Epithelial cell of proximal tubule (primary cell): ENCODE measurements at regions not wholly inside any gene's neighbourhood (a gene's known extent, or its start where the extent isn't known, plus 50 kb on each side); places are given as distances from the start of the nearest gene placed in this dataset.
"Not testable (repeated sequence)": the region's sequence is repeated elsewhere in the genome, so short reads cannot be mapped to it uniquely, and the experiment has no call there.

ENCODE experiments used
- DNase-seq: peaks from one replicate; pipeline ENCODE4 v3.0.0-alpha.2; 2011; ENCODE audit warnings: low read depth
- H3K4me3 ChIP-seq: 2 replicates; pipeline ENCODE4 v1.5.1; 2011; ENCODE audit warnings: low read depth, mild to moderate bottlenecking, low read length

DNA sequence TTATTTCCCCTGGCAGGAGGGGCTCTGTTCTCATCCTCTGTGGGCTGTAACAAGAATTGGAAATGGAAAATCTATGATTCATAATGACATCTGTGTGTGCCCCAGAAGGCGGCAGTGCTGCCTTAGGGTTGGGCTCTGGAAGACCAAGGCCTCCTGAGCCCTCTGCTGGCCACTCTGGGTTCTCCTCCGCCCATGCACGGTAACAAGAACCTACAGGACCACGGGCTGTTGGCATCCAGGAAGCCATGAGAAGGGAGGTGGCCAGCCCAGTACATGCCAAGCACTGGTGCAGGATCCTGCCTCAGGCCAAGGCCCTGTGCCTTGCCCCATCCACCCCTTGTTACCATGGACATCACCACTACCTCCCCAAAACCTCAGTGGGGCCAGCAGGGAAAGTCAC is 454.2 kb downstream of the TP53TG3F start:
- not testable (repeated sequence) for H3K4me3 ChIP-seq, DNase-seq

- not testable (repeated sequence) for DNase-seq
These were observed 461.5 kb downstream of the TP53TG3F start for GRCh38 chr16:33920761-33921545.

GRCh38 chr16:33922914-33923313 is 463.5 kb downstream of the TP53TG3F start:
- H3K4me3 ChIP-seq, DNase-seq: not testable (repeated sequence)

More at GRCh38 chr16:33920761-33921545, 461.5 kb downstream of the TP53TG3F start:
- not testable (repeated sequence) for H3K4me3 ChIP-seq

DNA sequence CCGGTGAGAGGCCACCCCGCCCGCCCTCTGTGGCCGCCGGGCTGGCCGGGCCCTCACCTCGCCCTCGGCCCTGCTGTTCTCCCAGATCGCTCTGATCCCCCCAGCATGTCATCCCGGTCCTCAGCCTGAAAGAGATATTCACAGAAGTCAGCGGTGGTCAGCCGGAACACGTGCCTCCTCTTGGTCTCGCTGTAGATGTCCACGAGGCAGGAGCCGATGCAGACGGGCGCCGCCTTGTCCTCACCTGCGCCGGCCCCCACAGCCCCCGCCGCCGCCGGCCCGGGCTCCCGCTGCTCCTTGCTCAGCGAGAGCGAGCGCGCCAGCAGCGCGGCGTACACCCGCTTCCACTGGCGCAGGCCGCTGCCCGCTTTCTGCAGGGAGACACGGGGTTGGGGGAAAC is 468.6 kb downstream of the TP53TG3F start:
- not testable (repeated sequence) for H3K4me3 ChIP-seq, DNase-seq

GRCh38 chr16:33932191-33932590 is 472.8 kb downstream of the TP53TG3F start:
- DNase-seq, H3K4me3 ChIP-seq: not testable (repeated sequence)

- H3K4me3 ChIP-seq, DNase-seq: not testable (repeated sequence)
These were observed 473.6 kb downstream of the TP53TG3F start for GRCh38 chr16:33933039-33933438.

DNA sequence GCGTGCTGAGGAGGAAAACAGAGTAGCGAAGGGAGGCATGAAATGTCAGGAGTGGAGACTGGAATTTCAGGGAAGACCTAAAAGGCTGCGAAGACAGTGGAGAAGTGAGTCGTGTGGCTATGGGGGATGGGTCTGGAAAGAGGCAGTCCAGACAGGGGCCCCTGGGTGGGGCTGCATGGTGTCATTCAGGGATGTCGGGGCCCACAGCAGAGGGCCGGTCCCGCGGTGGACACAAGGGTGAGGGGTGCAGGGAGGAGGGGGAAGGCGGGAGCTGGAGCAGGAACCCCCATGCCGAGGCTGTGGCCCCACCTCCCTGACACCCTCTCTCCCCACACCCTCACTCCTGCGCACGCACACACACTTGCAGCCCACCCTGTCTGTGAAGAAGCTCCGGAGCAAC is 476.4 kb downstream of the TP53TG3F start:
- not testable (repeated sequence) for DNase-seq, H3K4me3 ChIP-seq

GRCh38 chr16:33938097-33938496 is 478.7 kb downstream of the TP53TG3F start:
- not testable (repeated sequence) for DNase-seq, H3K4me3 ChIP-seq

- DNase-seq, H3K4me3 ChIP-seq: not testable (repeated sequence)
These were observed 502.1 kb downstream of the TP53TG3F start for GRCh38 chr16:33961536-33961935.

GRCh38 chr16:33965534-33965933 is 506.1 kb downstream of the TP53TG3F start:
- DNase-seq, result not testable (repeated sequence)

GRCh38 chr16:33966855-33967254 is 507.4 kb downstream of the TP53TG3F start:
- not testable (repeated sequence) for H3K4me3 ChIP-seq

More at GRCh38 chr16:33965534-33965933, 506.1 kb downstream of the TP53TG3F start:
- H3K4me3 ChIP-seq, result not testable (repeated sequence)

DNA sequence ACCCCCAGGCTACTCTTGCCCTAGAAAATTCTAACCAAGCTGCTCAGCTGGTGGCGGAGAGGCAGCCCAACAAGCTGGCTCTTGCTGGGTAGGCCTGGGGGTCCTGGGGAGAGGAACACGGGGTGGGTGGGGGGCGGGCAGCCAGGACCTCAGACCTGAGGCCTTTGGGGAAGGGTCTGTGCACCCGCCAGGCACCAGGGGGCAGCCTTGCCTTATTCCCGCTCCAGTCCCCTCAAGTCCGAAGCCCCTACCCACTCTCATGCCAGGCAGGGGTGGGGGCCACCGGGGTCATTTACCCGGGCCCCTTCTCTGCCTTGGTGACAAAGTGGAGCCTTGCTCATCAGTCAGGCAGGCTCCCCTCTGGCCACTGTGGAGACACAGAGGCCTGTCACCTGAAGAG is 515.1 kb downstream of the TP53TG3F start:
- not testable (repeated sequence) for H3K4me3 ChIP-seq, DNase-seq

More at GRCh38 chr16:33966855-33967254, 507.4 kb downstream of the TP53TG3F start:
- not testable (repeated sequence) for DNase-seq

DNA sequence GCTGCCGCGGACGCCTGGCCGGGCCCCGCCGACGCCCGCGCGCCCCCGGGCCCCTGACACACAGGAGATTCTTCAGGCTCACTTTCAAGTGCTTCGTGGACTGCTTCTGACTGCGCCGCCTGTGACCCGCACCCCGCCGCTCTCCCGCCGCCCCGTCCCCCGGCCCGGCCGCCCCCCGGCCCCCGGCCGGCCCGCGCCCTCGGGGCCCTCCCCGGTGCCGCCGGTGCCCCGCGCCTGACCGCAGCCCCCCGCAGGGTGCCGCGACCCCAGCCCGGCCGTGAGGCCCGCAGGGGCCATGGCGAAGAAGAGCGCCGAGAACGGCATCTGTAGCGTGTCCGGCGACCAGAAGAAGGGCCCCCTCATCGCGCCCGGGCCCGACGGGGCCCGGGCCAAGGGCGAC is 516.3 kb downstream of the TP53TG3F start:
- not testable (repeated sequence) for DNase-seq, H3K4me3 ChIP-seq

DNA sequence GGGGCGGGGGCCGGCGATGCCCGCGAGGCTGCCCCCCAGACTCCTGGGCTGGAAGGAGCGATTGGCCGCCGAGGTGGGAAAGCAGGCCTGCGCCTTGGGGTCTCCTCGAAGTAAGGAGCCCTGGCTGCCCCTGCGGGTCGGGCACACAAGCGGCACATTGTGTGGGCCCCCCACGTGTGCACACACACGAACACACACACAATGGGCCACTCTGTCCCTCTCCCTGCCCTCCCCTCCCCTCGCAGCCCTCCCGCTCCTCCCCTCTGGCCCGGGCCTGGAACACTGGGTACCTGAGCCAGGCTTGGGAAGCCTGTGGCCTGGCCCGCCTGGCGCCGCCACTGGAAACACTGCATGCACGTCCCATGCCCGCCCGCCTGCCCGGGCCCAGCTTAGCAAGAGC is 517.1 kb downstream of the TP53TG3F start:
- H3K4me3 ChIP-seq, DNase-seq: not testable (repeated sequence)

DNA sequence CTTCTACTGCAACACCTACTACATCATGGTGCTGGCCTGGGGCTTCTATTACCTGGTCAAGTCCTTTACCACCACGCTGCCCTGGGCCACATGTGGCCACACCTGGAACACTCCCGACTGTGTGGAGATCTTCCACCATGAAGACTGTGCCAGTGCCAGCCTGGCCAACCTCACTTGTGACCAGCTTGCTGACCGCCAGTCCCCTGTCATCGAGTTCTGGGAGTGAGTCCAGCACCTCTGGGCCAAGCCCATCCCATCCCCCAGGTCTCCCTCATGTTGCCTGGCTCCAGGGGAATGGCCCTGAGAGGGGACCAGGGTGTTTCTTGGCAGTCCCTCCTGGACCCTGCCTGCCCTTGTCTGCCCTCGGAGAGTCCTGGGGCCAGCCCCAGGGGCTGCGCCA is 519.4 kb downstream of the TP53TG3F start:
- not testable (repeated sequence) for DNase-seq, H3K4me3 ChIP-seq

DNA sequence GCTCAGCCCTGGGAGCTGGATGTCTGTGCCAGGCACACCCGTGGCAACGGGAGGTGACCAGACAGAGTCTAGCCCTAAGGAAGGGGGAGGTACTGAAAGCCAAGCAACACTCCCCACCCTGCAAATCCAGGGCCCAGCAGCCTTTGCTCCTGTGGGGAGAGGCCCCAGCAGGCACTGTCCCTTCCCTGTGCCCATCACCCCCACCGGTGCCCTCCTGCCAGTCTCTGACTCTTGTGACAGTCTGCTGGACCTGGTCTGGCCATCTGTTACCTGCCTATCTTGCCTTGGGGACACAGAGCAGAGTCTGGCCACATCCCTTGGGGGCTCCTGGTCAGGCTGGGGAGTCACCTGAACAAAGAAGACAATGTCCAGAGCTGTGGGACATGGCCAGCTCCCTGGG is 520.2 kb downstream of the TP53TG3F start:
- H3K4me3 ChIP-seq, DNase-seq: not testable (repeated sequence)

- not testable (repeated sequence) for DNase-seq, H3K4me3 ChIP-seq
These were observed 521.3 kb downstream of the TP53TG3F start for GRCh38 chr16:33980736-33981135.

DNA sequence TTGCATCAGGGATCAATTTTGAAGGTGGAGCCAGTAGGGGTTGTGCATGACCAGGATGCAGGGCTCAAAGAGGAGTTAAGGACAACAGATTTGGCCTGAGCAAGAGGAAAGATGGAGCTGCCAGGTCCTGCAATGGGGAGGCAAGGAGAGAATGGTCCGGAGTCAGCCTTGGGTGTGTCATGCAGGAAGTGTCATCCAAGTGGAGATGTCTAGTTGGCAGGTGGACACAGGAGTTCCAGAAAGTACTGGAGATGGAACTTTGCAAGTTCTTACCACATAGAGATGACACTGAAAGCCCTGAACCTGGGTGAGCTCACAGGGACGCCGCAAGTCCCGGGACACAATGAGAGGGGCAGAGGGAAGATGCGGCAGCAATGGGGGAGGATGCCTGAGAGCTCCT is 525.0 kb downstream of the TP53TG3F start:
- not testable (repeated sequence) for DNase-seq, H3K4me3 ChIP-seq

DNA sequence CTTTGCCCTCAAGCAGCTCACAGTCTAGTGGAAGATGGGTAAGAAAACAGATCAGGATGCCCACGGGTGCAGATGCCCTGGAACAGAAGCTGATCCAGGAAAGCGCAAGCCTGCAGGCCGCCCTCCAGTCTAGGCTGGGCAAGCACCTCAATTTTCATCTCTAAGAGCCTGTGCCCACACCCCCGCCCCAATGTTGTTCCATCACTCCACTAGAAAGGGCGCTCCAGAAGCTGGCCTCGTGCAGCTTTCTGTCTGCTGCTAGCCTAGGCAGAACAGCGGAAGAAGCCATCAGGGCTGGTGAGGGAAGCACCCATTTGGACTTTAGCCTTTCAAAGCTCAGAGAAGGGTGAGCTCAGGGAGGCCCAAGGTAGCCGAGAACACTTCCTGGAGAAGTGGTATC is 527.1 kb downstream of the TP53TG3F start:
- not testable (repeated sequence) for H3K4me3 ChIP-seq, DNase-seq

DNA sequence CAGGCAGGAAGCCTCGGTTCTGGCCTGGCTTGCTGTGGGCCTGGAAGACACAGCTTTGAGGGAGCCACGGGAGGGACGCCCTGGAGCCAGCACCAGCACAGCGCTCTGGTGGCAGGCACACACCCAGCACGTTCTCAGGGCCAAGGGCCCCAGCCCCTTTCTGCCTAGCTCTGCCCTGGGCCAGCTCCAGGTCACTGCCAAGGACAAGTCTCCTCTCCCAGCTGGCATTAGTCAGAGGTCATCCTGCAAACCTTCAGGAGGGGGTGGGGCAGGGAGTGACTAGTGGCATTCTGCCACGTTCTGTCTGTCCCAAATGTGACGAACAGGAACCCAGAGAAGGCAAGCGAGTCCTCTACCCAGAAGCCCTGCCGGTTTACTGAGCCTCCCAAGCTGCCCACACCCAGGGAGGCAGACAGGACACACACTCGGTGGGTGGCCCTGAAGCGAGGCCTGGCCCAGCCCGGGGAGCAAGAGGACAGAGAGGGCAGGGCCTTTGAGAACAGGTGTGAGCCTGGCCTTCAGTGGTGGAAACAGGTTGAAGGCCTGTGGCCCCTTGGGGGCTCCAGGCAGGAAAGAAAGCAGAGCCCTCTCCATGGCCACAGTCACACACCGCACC is 528.0 kb downstream of the TP53TG3F start:
- H3K4me3 ChIP-seq, DNase-seq: not testable (repeated sequence)
